ENCODE measurements at regions not wholly inside any gene's neighbourhood (a gene's known extent, or its start where the extent isn't known, plus 50 kb on each side); places are given as distances from the start of the nearest gene placed in this dataset.

DNA sequence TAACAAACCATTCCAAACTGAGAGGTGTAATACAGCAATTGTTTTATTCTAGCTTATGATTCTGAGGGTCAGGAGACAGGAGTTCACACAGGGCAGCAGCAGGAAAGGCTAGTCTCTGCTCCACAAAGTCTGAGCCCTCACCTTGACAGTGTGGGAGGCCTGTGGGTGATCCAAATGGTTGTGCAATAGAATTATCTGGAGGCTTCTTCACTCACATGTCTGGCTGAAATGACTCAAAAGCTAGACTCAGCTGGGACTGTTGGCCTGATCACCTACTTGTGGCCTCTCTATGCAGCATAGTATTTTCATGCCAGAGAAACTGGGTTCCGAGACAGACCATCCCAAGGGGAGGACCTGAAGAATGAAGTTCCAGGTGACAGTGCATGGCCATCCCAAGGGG, 233.9 kb upstream of the UBE2E2 start:
- peak in 2 of 11 experiments; percentile 15 to 48; a peak in 1 of 22 replicates for TF ChIP-seq Cebpa-rat (IDR thresholded peaks at IDR 0.05)
- Histone ChIP-seq H3K27me3 (no peaks in the 10 kb centered on the region), H3K27ac (no peak overlapping the region), H3K4me2 (peak overlapping the region in 5 of 11 experiments; percentile 0 to 26 (median 16); a peak in 4 of 22 replicates), H3K9ac (no peak overlapping the region), H3K4me3 (no peak overlapping the region), H3K4me1 (peaks cover 0 to 6% (median 0%) of the 10 kb centered on the region in 10 experiments; a peak in 4 of 20 replicates), H4K20me1 (no peaks in the 10 kb centered on the region), H3K36me3 (no peaks in the 10 kb centered on the region), H3K9me3 (replicated peaks in 1 of 11) (peaks cover 0 to 3% (median 0%) of the 10 kb centered on the region in 11 experiments; a peak in 1 of 22 replicates)

DNA sequence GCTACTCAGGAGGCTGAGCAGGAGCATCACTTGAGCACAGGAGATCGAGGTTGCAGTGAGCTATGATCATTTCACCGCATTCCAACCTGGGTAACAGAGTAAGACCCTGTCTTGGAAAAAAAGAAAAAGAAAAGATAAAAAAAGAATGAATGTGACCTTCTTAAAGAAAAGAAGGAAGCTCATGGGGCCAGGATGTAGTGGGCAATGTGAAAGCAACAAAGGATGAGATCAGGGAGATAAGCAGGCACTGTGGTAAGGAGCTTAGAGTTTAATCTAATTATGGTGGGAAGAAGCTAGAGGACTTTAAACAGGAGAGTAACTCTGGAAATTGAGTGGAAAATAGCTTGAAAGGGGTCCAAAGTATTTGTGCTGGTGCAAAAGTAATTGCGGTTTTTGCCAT, 231.6 kb upstream of the UBE2E2 start:
- Histone ChIP-seq H3K9ac (no peak overlapping the region), H4K20me1 (no peaks in the 10 kb centered on the region), H3K4me3 (no peak overlapping the region), H3K36me3 (no peaks in the 10 kb centered on the region), H3K4me1 (peaks cover 0 to 6% (median 0%) of the 10 kb centered on the region in 10 experiments; a peak in 4 of 20 replicates), H3K9me3 (replicated peaks in 1 of 11) (peaks cover 0 to 3% (median 0%) of the 10 kb centered on the region in 11 experiments; a peak in 1 of 22 replicates), H3K27ac (no peak overlapping the region), H3K4me2 (no peak overlapping the region), H3K27me3 (no peaks in the 10 kb centered on the region)
- TF ChIP-seq Cebpa-rat (IDR thresholded peaks at IDR 0.05): no peak

DNA sequence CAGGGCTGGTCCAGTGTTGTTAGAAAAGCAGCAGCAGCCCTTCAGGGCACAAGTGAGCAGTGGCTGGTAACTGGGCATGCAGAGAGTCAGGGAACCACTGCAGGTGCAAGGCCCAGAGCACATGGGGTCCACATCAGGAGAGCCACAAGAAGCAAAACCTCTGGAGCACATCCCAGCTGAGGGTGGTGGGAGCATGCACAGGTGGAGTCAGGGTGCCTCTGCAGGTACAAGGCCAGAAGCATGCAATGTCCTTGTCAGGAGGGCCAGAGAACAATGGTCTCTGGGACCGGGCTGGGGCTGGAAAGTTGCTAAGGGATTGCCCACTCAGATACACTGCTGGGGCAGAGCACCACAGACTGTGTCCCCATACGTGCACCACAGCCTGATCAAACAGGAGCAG, 226.1 kb upstream of the UBE2E2 start:
- no peaks in the 10 kb centered on the region for H3K36me3 ChIP-seq
- H3K27ac ChIP-seq: no peak overlapping the region
- H3K9ac ChIP-seq: no peak overlapping the region
- no peak overlapping the region for H3K4me3 ChIP-seq
- TF ChIP-seq Cebpa-rat (IDR thresholded peaks at IDR 0.05): no peak
- H3K4me1 ChIP-seq: no peaks in the 10 kb centered on the region
- H3K9me3 ChIP-seq (replicated peaks in 1 of 11): peaks cover 0 to 3% (median 0%) of the 10 kb centered on the region in 11 experiments; a peak in 1 of 22 replicates
- no peak overlapping the region for H3K4me2 ChIP-seq
- H3K27me3 ChIP-seq: no peaks in the 10 kb centered on the region
- no peaks in the 10 kb centered on the region for H4K20me1 ChIP-seq

DNA sequence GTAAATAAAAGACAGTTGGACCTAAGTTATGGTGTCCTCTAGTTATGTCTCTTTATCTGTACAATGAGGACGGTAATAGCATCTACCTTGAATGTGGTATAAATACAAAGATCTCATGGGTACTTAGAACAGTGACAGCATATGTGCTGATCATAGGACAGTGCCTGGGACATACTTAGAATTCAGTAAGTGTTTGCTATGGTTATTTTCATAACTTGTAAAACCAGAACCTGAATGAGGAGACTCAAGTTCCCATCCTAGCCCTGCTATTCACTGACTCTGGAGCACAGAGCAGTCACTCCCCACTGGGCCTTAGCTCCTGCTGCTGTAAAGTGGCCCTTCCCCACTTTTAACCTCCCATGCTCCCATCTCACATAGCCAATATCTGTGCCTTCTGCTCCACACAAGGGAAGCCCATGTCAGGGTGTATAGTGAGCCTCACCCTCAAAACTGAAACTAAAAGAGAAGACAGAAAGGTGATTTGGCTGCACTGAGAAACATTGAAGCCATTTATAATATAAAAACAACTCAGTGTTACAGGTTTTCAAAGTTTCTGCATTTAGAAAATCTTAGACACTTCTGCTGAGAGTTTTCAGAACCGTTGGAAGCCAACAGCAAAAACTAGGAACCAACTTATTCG, 225.4 kb upstream of the UBE2E2 start:
- Histone ChIP-seq H3K9me3 (replicated peaks in 1 of 11) (peaks cover 0 to 3% (median 0%) of the 10 kb centered on the region in 11 experiments; a peak in 1 of 22 replicates), H3K27ac (no peak overlapping the region), H4K20me1 (no peaks in the 10 kb centered on the region), H3K4me3 (no peak overlapping the region), H3K36me3 (no peaks in the 10 kb centered on the region), H3K27me3 (no peaks in the 10 kb centered on the region), H3K4me2 (no peak overlapping the region), H3K4me1 (no peaks in the 10 kb centered on the region), H3K9ac (no peak overlapping the region)
- TF ChIP-seq Cebpa-rat (IDR thresholded peaks at IDR 0.05): no peak

DNA sequence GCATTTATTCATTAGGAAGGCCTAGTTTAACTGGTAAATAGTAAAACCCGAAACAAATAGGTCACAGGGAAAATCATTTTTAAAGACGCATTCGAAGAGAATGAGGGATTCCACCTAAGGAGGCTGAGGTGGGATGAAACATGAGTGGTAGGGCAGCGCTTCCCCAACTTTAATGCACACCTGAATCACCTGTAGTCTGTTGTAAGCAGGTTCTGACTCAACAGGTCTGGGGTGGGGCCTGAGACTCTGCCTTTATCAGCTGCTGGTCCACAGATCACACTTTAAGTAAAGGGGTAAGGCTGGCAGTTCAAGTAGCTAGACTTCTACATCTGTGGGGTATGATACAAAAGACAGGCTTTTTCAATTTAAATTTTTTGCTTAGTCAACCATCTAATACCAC, 223.5 kb upstream of the UBE2E2 start:
- Histone ChIP-seq H3K27me3 (no peaks in the 10 kb centered on the region), H3K4me3 (no peak overlapping the region), H3K9me3 (replicated peaks in 1 of 11) (no peaks in the 10 kb centered on the region; a peak in 1 of 22 replicates), H3K27ac (no peak overlapping the region), H4K20me1 (no peaks in the 10 kb centered on the region), H3K4me1 (no peaks in the 10 kb centered on the region), H3K36me3 (no peaks in the 10 kb centered on the region), H3K4me2 (no peak overlapping the region), H3K9ac (no peak overlapping the region)
- no peak for TF ChIP-seq Cebpa-rat (IDR thresholded peaks at IDR 0.05)

DNA sequence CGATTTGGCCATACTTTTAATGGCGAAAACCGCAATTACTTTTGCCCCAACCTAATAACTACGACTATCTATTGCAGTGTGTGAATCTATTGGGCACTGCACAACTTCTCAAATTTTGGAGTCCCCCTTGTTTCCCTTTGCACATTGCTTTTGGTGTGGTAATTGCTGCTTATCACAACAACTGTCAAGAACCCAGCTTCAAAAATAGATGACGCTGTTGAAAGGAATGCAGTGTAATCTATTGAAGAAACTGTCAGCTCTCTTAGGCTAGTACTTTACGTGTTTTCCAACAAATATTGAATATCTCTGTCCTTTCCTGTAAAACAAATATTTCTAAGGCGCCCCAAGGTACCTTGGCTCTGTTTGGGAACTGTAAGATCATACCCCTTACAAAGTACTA, 222.8 kb upstream of the UBE2E2 start:
- no peaks in the 10 kb centered on the region for H3K4me1 ChIP-seq
- peaks cover 0 to 3% (median 2%) of the 10 kb centered on the region in 11 experiments; a peak in 10 of 22 replicates for H3K9me3 ChIP-seq (replicated peaks in 1 of 11)
- no peak for TF ChIP-seq Cebpa-rat (IDR thresholded peaks at IDR 0.05)
- H4K20me1 ChIP-seq: no peaks in the 10 kb centered on the region
- H3K4me2 ChIP-seq: no peak overlapping the region
- no peak overlapping the region for H3K9ac ChIP-seq
- no peaks in the 10 kb centered on the region for H3K27me3 ChIP-seq
- no peaks in the 10 kb centered on the region for H3K36me3 ChIP-seq
- no peak overlapping the region for H3K4me3 ChIP-seq
- H3K27ac ChIP-seq: no peak overlapping the region

DNA sequence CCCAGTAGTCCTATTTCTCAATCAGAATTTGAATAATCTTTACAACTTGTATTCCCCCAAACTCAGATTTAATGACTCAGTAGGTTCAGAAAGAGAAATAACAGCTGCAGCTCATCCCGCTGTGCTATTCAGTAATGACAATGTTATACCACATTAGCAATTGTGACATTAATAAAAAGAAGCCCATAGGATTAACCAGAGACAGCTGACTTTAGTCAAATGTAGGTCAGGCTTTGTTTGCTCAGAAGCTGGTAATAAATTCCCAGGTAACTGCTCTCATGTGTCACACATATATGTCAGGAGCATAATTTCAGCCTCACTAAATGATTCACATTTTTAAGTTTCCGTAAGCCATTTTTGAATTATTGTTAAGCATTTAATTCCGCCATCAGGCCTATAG, 222.0 kb upstream of the UBE2E2 start:
- no peak overlapping the region for H3K4me2 ChIP-seq
- H3K9me3 ChIP-seq (replicated peaks in 1 of 11): peaks cover 0 to 11% (median 6%) of the 10 kb centered on the region in 11 experiments; a peak in 12 of 22 replicates
- no peak for TF ChIP-seq Cebpa-rat (IDR thresholded peaks at IDR 0.05)

DNA sequence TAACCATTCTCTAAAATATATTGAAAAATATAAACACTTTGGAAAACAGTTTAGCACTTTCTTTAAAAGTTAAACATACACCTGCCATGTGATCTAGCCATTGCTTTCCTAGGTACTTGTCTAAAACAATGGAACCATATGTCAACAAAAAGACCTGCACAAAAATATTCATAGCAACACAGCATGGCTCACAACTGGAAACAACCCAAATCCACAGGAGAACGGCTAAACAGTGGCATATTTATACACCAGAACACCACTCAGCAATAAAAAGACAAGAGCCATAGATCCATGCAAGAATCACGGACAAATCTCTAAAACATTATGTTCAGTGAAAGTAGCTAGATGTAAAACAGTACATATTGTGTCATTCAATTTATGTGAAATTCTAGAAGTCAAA, 221.3 kb upstream of the UBE2E2 start:
- H3K4me3 ChIP-seq: no peak overlapping the region
- no peaks in the 10 kb centered on the region for H3K36me3 ChIP-seq
- TF ChIP-seq Cebpa-rat (IDR thresholded peaks at IDR 0.05): no peak
- H3K4me2 ChIP-seq: no peak overlapping the region
- no peaks in the 10 kb centered on the region for H4K20me1 ChIP-seq
- H3K9me3 ChIP-seq (replicated peaks in 1 of 11): peaks cover 0 to 14% (median 6%) of the 10 kb centered on the region in 11 experiments; a peak in 12 of 22 replicates
- H3K9ac ChIP-seq: no peak overlapping the region
- H3K27ac ChIP-seq: no peak overlapping the region
- no peaks in the 10 kb centered on the region for H3K27me3 ChIP-seq
- H3K4me1 ChIP-seq: no peaks in the 10 kb centered on the region

More for the DNA sequence above, 222.0 kb upstream of the UBE2E2 start:
- H3K4me1 ChIP-seq: no peaks in the 10 kb centered on the region
- no peaks in the 10 kb centered on the region for H3K27me3 ChIP-seq
- no peaks in the 10 kb centered on the region for H3K36me3 ChIP-seq
- H3K27ac ChIP-seq: no peak overlapping the region
- H4K20me1 ChIP-seq: no peaks in the 10 kb centered on the region
- H3K4me3 ChIP-seq: no peak overlapping the region
- no peak overlapping the region for H3K9ac ChIP-seq

DNA sequence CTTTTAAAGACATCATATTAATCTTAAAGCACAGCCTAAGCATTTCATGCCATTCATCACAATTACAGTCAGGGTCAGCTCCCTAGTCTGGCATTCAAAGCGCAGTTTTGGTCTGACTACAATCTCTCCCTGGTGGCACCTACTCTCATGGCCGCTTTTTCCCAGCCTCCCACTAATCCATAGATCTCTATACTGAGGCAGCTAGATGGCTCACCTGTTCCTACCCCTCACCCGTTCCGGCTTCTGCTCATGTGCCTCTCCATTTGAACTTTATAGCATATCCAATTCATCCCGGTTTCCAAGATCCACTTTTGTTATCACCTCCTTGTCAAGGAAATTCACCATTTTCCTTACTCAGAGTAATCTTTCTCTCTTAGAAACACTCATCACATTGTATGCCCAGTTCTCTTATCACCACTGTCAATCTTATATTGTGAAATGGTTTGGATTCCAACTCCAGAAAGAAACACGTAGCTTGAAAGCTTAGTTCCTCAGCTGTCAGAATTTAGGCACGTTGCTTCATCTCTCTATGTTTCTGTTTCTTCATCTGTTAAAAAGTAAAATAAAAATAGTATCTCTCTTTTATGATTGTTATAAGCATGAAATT, 220.0 kb upstream of the UBE2E2 start:
- Histone ChIP-seq H3K27me3 (no peaks in the 10 kb centered on the region), H3K4me3 (no peak overlapping the region), H3K4me1 (no peaks in the 10 kb centered on the region), H4K20me1 (no peaks in the 10 kb centered on the region), H3K9ac (no peak overlapping the region), H3K4me2 (no peak overlapping the region), H3K27ac (no peak overlapping the region), H3K36me3 (no peaks in the 10 kb centered on the region), H3K9me3 (replicated peaks in 1 of 11) (peaks cover 0 to 14% (median 6%) of the 10 kb centered on the region in 11 experiments; a peak in 12 of 22 replicates)
- TF ChIP-seq Cebpa-rat (IDR thresholded peaks at IDR 0.05): no peak

DNA sequence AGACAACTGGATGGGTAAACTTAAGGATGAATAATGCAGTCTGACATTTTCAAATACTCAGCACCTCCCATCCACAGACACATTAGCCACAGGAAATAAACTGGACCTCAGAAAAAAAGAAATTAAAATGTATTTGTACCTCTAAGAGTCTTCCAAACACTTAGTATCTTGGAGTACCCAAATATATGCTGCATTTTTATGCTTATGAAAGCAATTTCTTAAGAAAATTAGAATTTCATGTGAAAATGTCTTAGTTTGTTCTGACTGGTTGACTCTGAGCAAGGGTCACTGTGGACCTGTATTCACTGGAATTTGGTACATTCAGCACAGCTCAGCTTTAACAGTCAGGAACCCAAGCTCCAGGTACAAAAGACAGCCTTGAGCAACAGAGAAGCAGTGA, 216.2 kb upstream of the UBE2E2 start:
- Histone ChIP-seq H3K36me3 (no peaks in the 10 kb centered on the region), H3K4me2 (no peak overlapping the region), H3K9me3 (replicated peaks in 1 of 11) (peaks cover 0 to 33% (median 18%) of the 10 kb centered on the region in 11 experiments; a peak in 18 of 22 replicates), H3K9ac (no peak overlapping the region), H3K4me3 (no peak overlapping the region), H3K27ac (no peak overlapping the region), H3K27me3 (no peaks in the 10 kb centered on the region), H3K4me1 (no peaks in the 10 kb centered on the region), H4K20me1 (no peaks in the 10 kb centered on the region)
- no peak for TF ChIP-seq Cebpa-rat (IDR thresholded peaks at IDR 0.05)
